ENCODE measurements at regions not wholly inside any gene's neighbourhood (a gene's known extent, or its start where the extent isn't known, plus 50 kb on each side); places are given as distances from the start of the nearest gene placed in this dataset.
"Not testable (repeated sequence)": the region's sequence is repeated elsewhere in the genome, so short reads cannot be mapped to it uniquely, and the experiment has no call there.

- DNase-seq: no peak
These were observed 209.5 kb downstream of the YTHDC2 start for GRCh38 chr5:113723021-113723420.

- DNase-seq: no peak
These were observed 222.3 kb downstream of the YTHDC2 start for GRCh38 chr5:113735751-113736150.

- DNase-seq: no peak
These were observed 228.7 kb downstream of the YTHDC2 start for GRCh38 chr5:113742176-113742575.

- no peak for DNase-seq
These were observed 229.1 kb downstream of the YTHDC2 start for GRCh38 chr5:113742639-113743038.

GRCh38 chr5:113748403-113748802 is 234.9 kb downstream of the YTHDC2 start:
- DNase-seq: no peak

- no peak for DNase-seq
These were observed 235.8 kb downstream of the YTHDC2 start for GRCh38 chr5:113749334-113749733.

- DNase-seq: not testable (repeated sequence)
These were observed 239.7 kb downstream of the YTHDC2 start for GRCh38 chr5:113753182-113753581.

- no peak for DNase-seq
These were observed 242.0 kb downstream of the YTHDC2 start for GRCh38 chr5:113755516-113755915.

- DNase-seq: no peak
These were observed 244.0 kb downstream of the YTHDC2 start for GRCh38 chr5:113757508-113757907.

- no peak for DNase-seq
These were observed 246.0 kb downstream of the YTHDC2 start for GRCh38 chr5:113759505-113759904.

GRCh38 chr5:113760486-113760885 is 247.0 kb downstream of the YTHDC2 start:
- no peak for DNase-seq

GRCh38 chr5:113761594-113761993 is 248.1 kb downstream of the YTHDC2 start:
- no peak for DNase-seq

- no peak for DNase-seq
These were observed 250.9 kb downstream of the YTHDC2 start for GRCh38 chr5:113764382-113764781.

GRCh38 chr5:113766827-113767226 is 253.3 kb downstream of the YTHDC2 start:
- not testable (repeated sequence) for DNase-seq

- DNase-seq: no peak
These were observed 257.2 kb downstream of the YTHDC2 start for GRCh38 chr5:113770648-113771047.

- no peak for DNase-seq
These were observed 258.0 kb downstream of the YTHDC2 start for GRCh38 chr5:113771483-113771882.

- no peak for DNase-seq
These were observed 262.7 kb downstream of the YTHDC2 start for GRCh38 chr5:113776168-113776567.

- no peak for DNase-seq
These were observed 263.5 kb downstream of the YTHDC2 start for GRCh38 chr5:113776832-113777525.

- no peak for DNase-seq
These were observed 264.7 kb downstream of the YTHDC2 start for GRCh38 chr5:113778147-113778546.

GRCh38 chr5:113788141-113788655 is 274.7 kb downstream of the YTHDC2 start:
- no peak for DNase-seq

- DNase-seq: no peak
These were observed 276.3 kb downstream of the YTHDC2 start for GRCh38 chr5:113789769-113790168.

- no peak for DNase-seq
These were observed 279.3 kb downstream of the YTHDC2 start for GRCh38 chr5:113792806-113793205.

GRCh38 chr5:113794981-113795380 is 281.5 kb downstream of the YTHDC2 start:
- DNase-seq: no peak

- no peak for DNase-seq
These were observed 287.2 kb downstream of the YTHDC2 start for GRCh38 chr5:113800686-113801085.

- DNase-seq: no peak
These were observed 290.8 kb downstream of the YTHDC2 start for GRCh38 chr5:113804264-113804663.

All from AML-193 (cell line).